Inferior parietal cortex (tissue), 1 donor: ENCODE measurements at regions not wholly inside any gene's neighbourhood (a gene's known extent, or its start where the extent isn't known, plus 50 kb on each side); places are given as distances from the start of the nearest gene placed in this dataset.

Experiments
- DNase-seq: peaks from one replicate; pipeline ENCODE4 v3.0.0-alpha.2; 2016; ENCODE audit errors: extremely low spot score

- DNase-seq = no peak
Measured at GRCh38 chr16:73542885-73543284, 495.0 kb upstream of the ZFHX3 start.

GRCh38 chr16:73537921-73538320 lies 490.0 kb upstream of the ZFHX3 start:
- DNase-seq = no peak

GRCh38 chr16:73536931-73537330 lies 489.0 kb upstream of the ZFHX3 start:
- DNase-seq = no peak

- DNase-seq = no peak
Measured at GRCh38 chr16:73531021-73531420, 483.1 kb upstream of the ZFHX3 start.

- DNase-seq = no peak
Measured at GRCh38 chr16:73530529-73530928, 482.6 kb upstream of the ZFHX3 start.

GRCh38 chr16:73529303-73530012 lies 481.5 kb upstream of the ZFHX3 start:
- no peak for DNase-seq

- DNase-seq = no peak
Measured at GRCh38 chr16:73527187-73527586, 479.3 kb upstream of the ZFHX3 start.

GRCh38 chr16:73526011-73526804 lies 478.3 kb upstream of the ZFHX3 start:
- no peak for DNase-seq

GRCh38 chr16:73523209-73523608 lies 475.3 kb upstream of the ZFHX3 start:
- no peak for DNase-seq

GRCh38 chr16:73521499-73521898 lies 473.6 kb upstream of the ZFHX3 start:
- no peak for DNase-seq

GRCh38 chr16:73515616-73516015 lies 467.7 kb upstream of the ZFHX3 start:
- no peak for DNase-seq

GRCh38 chr16:73510852-73511251 lies 462.9 kb upstream of the ZFHX3 start:
- no peak for DNase-seq

GRCh38 chr16:73506568-73507056 lies 458.7 kb upstream of the ZFHX3 start:
- no peak for DNase-seq

GRCh38 chr16:73505577-73505976 lies 457.6 kb upstream of the ZFHX3 start:
- DNase-seq = no peak

- DNase-seq = no peak
Measured at GRCh38 chr16:73504591-73505575, 457.0 kb upstream of the ZFHX3 start.

- no peak for DNase-seq
Measured at GRCh38 chr16:73503093-73503492, 455.2 kb upstream of the ZFHX3 start.

- DNase-seq = no peak
Measured at GRCh38 chr16:73499276-73499675, 451.3 kb upstream of the ZFHX3 start.

GRCh38 chr16:73485880-73486279 lies 438.0 kb upstream of the ZFHX3 start:
- no peak for DNase-seq

- no peak for DNase-seq
Measured at GRCh38 chr16:73483934-73484711, 436.2 kb upstream of the ZFHX3 start.

GRCh38 chr16:73483076-73483791 lies 435.3 kb upstream of the ZFHX3 start:
- no peak for DNase-seq
